ENCODE measurements at regions not wholly inside any gene's neighbourhood (a gene's known extent, or its start where the extent isn't known, plus 50 kb on each side); places are given as distances from the start of the nearest gene placed in this dataset.

GRCh38 chr9:7328453-7328852, 471.1 kb downstream of the DMAC1 start:
- H3K79me2 ChIP-seq (ENCODE audit: insufficient read depth, low read length) = no peaks in the 10 kb centered on the region

GRCh38 chr9:7325995-7326394, 473.6 kb downstream of the DMAC1 start:
- Histone ChIP-seq H3K27me3 (ENCODE audit: low read length) (no peaks in the 10 kb centered on the region), H3K9me3 (ENCODE audit: insufficient read depth, low read length) (no peaks in the 10 kb centered on the region), H3K9me2 (replicated peaks; ENCODE audit: insufficient read depth, low read length) (no peaks in the 10 kb centered on the region), H3K27ac (ENCODE audit: low read depth, low read length) (no peak overlapping the region), H3K79me2 (ENCODE audit: insufficient read depth, low read length) (no peaks in the 10 kb centered on the region), H2AFZ (ENCODE audit: low read depth, low read length, severe bottlenecking) (no peak overlapping the region), H3F3A (ENCODE audit: insufficient read depth) (no peaks in the 10 kb centered on the region), H3K4me3 (ENCODE audit: insufficient read depth, low read length, poor library complexity, severe bottlenecking) (no peak overlapping the region), H4K20me1 (ENCODE audit: low read depth, low read length) (no peaks in the 10 kb centered on the region), H3K4me2 (ENCODE audit: low read depth, low read length, poor library complexity, severe bottlenecking) (no peak overlapping the region), H3K36me3 (ENCODE audit: low read length) (no peaks in the 10 kb centered on the region), H3K9ac (ENCODE audit: low read length) (no peak overlapping the region)
- TF ChIP-seq CTCF (IDR thresholded peaks at IDR 0.05; ENCODE audit: insufficient read depth, low read length, poor library complexity, severe bottlenecking) = no peak
- no peak for TF ChIP-seq EZH2phosphoT487 (conservative IDR thresholded peaks at IDR 0.05; ENCODE audit: low read length)

More at GRCh38 chr9:7328453-7328852, 471.1 kb downstream of the DMAC1 start:
- Histone ChIP-seq H3K9ac (ENCODE audit: low read length) (no peak overlapping the region), H3K36me3 (ENCODE audit: low read length) (no peaks in the 10 kb centered on the region), H3K27me3 (ENCODE audit: low read length) (no peaks in the 10 kb centered on the region), H4K20me1 (ENCODE audit: low read depth, low read length) (no peaks in the 10 kb centered on the region), H3K9me2 (replicated peaks; ENCODE audit: insufficient read depth, low read length) (no peaks in the 10 kb centered on the region), H3K4me2 (ENCODE audit: low read depth, low read length, poor library complexity, severe bottlenecking) (no peak overlapping the region), H2AFZ (ENCODE audit: low read depth, low read length, severe bottlenecking) (no peak overlapping the region), H3K27ac (ENCODE audit: low read depth, low read length) (no peak overlapping the region), H3F3A (ENCODE audit: insufficient read depth) (no peaks in the 10 kb centered on the region), H3K4me3 (ENCODE audit: insufficient read depth, low read length, poor library complexity, severe bottlenecking) (no peak overlapping the region), H3K9me3 (ENCODE audit: insufficient read depth, low read length) (no peaks in the 10 kb centered on the region)
- TF ChIP-seq CTCF (IDR thresholded peaks at IDR 0.05; ENCODE audit: insufficient read depth, low read length, poor library complexity, severe bottlenecking) (no peak), EZH2phosphoT487 (conservative IDR thresholded peaks at IDR 0.05; ENCODE audit: low read length) (no peak)

GRCh38 chr9:7324152-7324598, 475.4 kb downstream of the DMAC1 start:
- Histone ChIP-seq H3K36me3 (ENCODE audit: low read length) (no peaks in the 10 kb centered on the region), H3K27me3 (ENCODE audit: low read length) (no peaks in the 10 kb centered on the region), H3K9me3 (ENCODE audit: insufficient read depth, low read length) (no peaks in the 10 kb centered on the region), H3K4me2 (ENCODE audit: low read depth, low read length, poor library complexity, severe bottlenecking) (no peak overlapping the region), H3K4me3 (ENCODE audit: insufficient read depth, low read length, poor library complexity, severe bottlenecking) (no peak overlapping the region), H3K9ac (ENCODE audit: low read length) (no peak overlapping the region), H2AFZ (ENCODE audit: low read depth, low read length, severe bottlenecking) (no peak overlapping the region), H3F3A (ENCODE audit: insufficient read depth) (no peaks in the 10 kb centered on the region), H3K9me2 (replicated peaks; ENCODE audit: insufficient read depth, low read length) (no peaks in the 10 kb centered on the region), H3K79me2 (ENCODE audit: insufficient read depth, low read length) (no peaks in the 10 kb centered on the region), H3K27ac (ENCODE audit: low read depth, low read length) (no peak overlapping the region), H4K20me1 (ENCODE audit: low read depth, low read length) (no peaks in the 10 kb centered on the region)
- no peak for TF ChIP-seq EZH2phosphoT487 (conservative IDR thresholded peaks at IDR 0.05; ENCODE audit: low read length)
- TF ChIP-seq CTCF (IDR thresholded peaks at IDR 0.05; ENCODE audit: insufficient read depth, low read length, poor library complexity, severe bottlenecking) = no peak

All from SU-DHL-6 (cell line).